Endothelial cell of umbilical vein (primary cell): ENCODE measurements at regions not wholly inside any gene's neighbourhood (a gene's known extent, or its start where the extent isn't known, plus 50 kb on each side); places are given as distances from the start of the nearest gene placed in this dataset.

Source experiments
- BruUV-seq: library from RNA; stranded (reverse); fragments of 400-500 nt; replicated peaks from 2 replicates; lab custom pipeline; 2021; lab: Mats Ljungman, UMichigan
- CTCF ChIA-PET: fragments of 300-600, 350-600 bp; sonication (Branson Sonifier 250); formaldehyde crosslinking; loops from one replicate; lab custom pipeline; 2021; ENCODE audit warnings: antibody characterized with exemption, inconsistent platforms; lab: Charles Lee
- POLR2A ChIA-PET: fragments of 300-600, 350-600 bp; sonication (Branson Sonifier 250); formaldehyde crosslinking; loops from one replicate; lab custom pipeline; 2021; ENCODE audit warnings: antibody characterized with exemption, inconsistent platforms; lab: Charles Lee
- DNase-seq: peaks from one replicate; pipeline ENCODE4 v3.0.0-alpha.2; 2011; ENCODE audit warnings: low read depth, low spot score
- FAIRE-seq: peaks from 2 replicates; lab custom pipeline; 2011; peaks lifted over from hg19 to GRCh38; lab: Jason Lieb, UNC
- H2AFZ ChIP-seq: 2 replicates; pipeline ENCODE4 v1.6.0; 2012; ENCODE audit warnings: low read depth, low read length, control low read depth, inconsistent platforms
- H3K27ac ChIP-seq: 2 replicates; pipeline ENCODE4 v1.5.1; 2011; ENCODE audit warnings: low read depth, mild to moderate bottlenecking, control low read depth, low read length, moderate library complexity; ENCODE audit not compliant: insufficient read depth
- H3K27me3 ChIP-seq, 2 experiments: 2 replicates each; pipeline versions ENCODE4 v1.6.0 to v1.6.1; 2011; ENCODE audit warnings: low read length in 2 of 2, mixed read lengths in 1 of 2; ENCODE audit not compliant: control insufficient read depth in 2 of 2, insufficient read depth in 2 of 2
- H3K36me3 ChIP-seq, 2 experiments: 2 replicates in 1 of 2; 3 replicates in 1 of 2; pipeline ENCODE4 v1.5.1; 2011; ENCODE audit warnings: low read length in 2 of 2, mild to moderate bottlenecking in 1 of 2, moderate library complexity in 1 of 2; ENCODE audit not compliant: control insufficient read depth in 2 of 2, insufficient read depth in 2 of 2; ENCODE audit errors: extremely low read depth in 1 of 2
- H3K4me1 ChIP-seq: 3 replicates; pipeline ENCODE4 v1.5.1; 2011; ENCODE audit warnings: mild to moderate bottlenecking, low read length; ENCODE audit not compliant: control insufficient read depth, insufficient read depth; ENCODE audit errors: extremely low read depth
- H3K4me2 ChIP-seq: 2 replicates; pipeline ENCODE4 v1.6.1; 2011; ENCODE audit warnings: low read length, control low read depth, mixed read lengths; ENCODE audit not compliant: insufficient read depth
- H3K4me3 ChIP-seq, 3 experiments: fragments of 200-600 bp in 1 of 3; sonication (generic), shearing (Covaris generic) in 1 of 3; replicated peaks in 1 of 3; 2 replicates each; pipeline ENCODE4 v1.5.1; 2011 to 2016; ENCODE audit warnings: control low read depth in 3 of 3, low read length in 3 of 3, mild to moderate bottlenecking in 2 of 3, inconsistent platforms in 1 of 3, low read depth in 1 of 3, moderate library complexity in 1 of 3; ENCODE audit not compliant: insufficient read depth in 1 of 3
- H3K79me2 ChIP-seq: 2 replicates; pipeline ENCODE4 v1.6.0; 2012; ENCODE audit warnings: low read length, inconsistent platforms; ENCODE audit not compliant: control insufficient read depth, insufficient read depth
- H3K9ac ChIP-seq: replicated peaks from 2 replicates; pipeline ENCODE3; 2011; ENCODE audit warnings: low read length, control low read depth; ENCODE audit not compliant: insufficient read depth; ENCODE audit errors: extremely low read depth
- H3K9me1 ChIP-seq: replicated peaks from 3 replicates; pipeline ENCODE4 v1.6.0; 2011; ENCODE audit warnings: mild to moderate bottlenecking, low read length; ENCODE audit not compliant: control insufficient read depth, insufficient read depth; ENCODE audit errors: extremely low read depth
- H3K9me3 ChIP-seq: replicated peaks from 2 replicates; pipeline ENCODE4 v1.5.1; 2012; ENCODE audit warnings: low read length, inconsistent platforms; ENCODE audit not compliant: control insufficient read depth, insufficient read depth
- H4K20me1 ChIP-seq: replicated peaks from 2 replicates; pipeline ENCODE3; 2011; ENCODE audit warnings: mild to moderate bottlenecking, low read length; ENCODE audit not compliant: control insufficient read depth, insufficient read depth; ENCODE audit errors: extremely low read depth
- EZH2 ChIP-seq: IDR thresholded peaks from 2 replicates; pipeline ENCODE4 v1.6.1; 2012; ENCODE audit warnings: borderline replicate concordance, low read depth, mild to moderate bottlenecking, moderate library complexity, low read length, inconsistent platforms; ENCODE audit not compliant: severe bottlenecking
- FOS ChIP-seq: IDR thresholded peaks from 2 replicates; pipeline ENCODE4 v1.6.1; 2011; ENCODE audit warnings: mild to moderate bottlenecking, low read length, moderate library complexity, borderline replicate concordance; ENCODE audit not compliant: insufficient read depth
- GATA2 ChIP-seq: IDR thresholded peaks from 2 replicates; pipeline ENCODE4 v1.7.0; 2011; ENCODE audit warnings: low read depth, mild to moderate bottlenecking, moderate library complexity, mixed read lengths, low read length; ENCODE audit not compliant: insufficient read length, insufficient read depth
- JUN ChIP-seq: IDR thresholded peaks from 2 replicates; pipeline ENCODE4 v1.6.1; 2011; ENCODE audit warnings: borderline replicate concordance, low read depth; ENCODE audit not compliant: insufficient read length, insufficient read depth
- MYC ChIP-seq: IDR thresholded peaks from one replicate; pipeline ENCODE4 v1.6.1; 2011; ENCODE audit warnings: mild to moderate bottlenecking, low read depth, low read length
- POLR2A ChIP-seq: IDR thresholded peaks from 2 replicates; pipeline ENCODE4 v1.6.1; 2012; ENCODE audit warnings: low read depth, mild to moderate bottlenecking, control low read depth, low read length
- POLR2AphosphoS5 ChIP-seq: IDR thresholded peaks from 2 replicates; pipeline ENCODE4 v1.6.1; 2012; ENCODE audit warnings: low read depth, mild to moderate bottlenecking, control low read depth, low read length, moderate library complexity; ENCODE audit not compliant: insufficient read depth
- dilution Hi-C: fragments of 300-500 bp; cut with MboI; formaldehyde crosslinking; loops from one replicate; pipeline ENCODE4 v1.15.0; 2019; ENCODE audit warnings: low sequenced_read_pairs; ENCODE audit not compliant: extremely low pct_ligation_motif_present
- intact Hi-C: fragments of 100-400 bp; cut with micrococcal nuclease; formaldehyde crosslinking; loops from one replicate; pipeline ENCODE4 v1.10.0; 2022
- TF ChIP-seq, protein P1 (sequence below): IDR thresholded peaks from 2 replicates; pipeline ENCODE4 v1.6.1; 2011; ENCODE audit not compliant: insufficient read depth, insufficient read length
- TF ChIP-seq, protein P2 (sequence below), 2 donors: IDR thresholded peaks; 1 replicate in 1 of 2; 2 replicates in 1 of 2; pipeline ENCODE4 v1.5.1; 2011; ENCODE audit warnings: low read length in 2 of 2, mild to moderate bottlenecking in 2 of 2, moderate library complexity in 2 of 2, control low read depth in 1 of 2, inconsistent platforms in 1 of 2, low read depth in 1 of 2; ENCODE audit not compliant: insufficient read depth in 1 of 2; ENCODE audit errors: extremely low read depth in 1 of 2

DNA sequence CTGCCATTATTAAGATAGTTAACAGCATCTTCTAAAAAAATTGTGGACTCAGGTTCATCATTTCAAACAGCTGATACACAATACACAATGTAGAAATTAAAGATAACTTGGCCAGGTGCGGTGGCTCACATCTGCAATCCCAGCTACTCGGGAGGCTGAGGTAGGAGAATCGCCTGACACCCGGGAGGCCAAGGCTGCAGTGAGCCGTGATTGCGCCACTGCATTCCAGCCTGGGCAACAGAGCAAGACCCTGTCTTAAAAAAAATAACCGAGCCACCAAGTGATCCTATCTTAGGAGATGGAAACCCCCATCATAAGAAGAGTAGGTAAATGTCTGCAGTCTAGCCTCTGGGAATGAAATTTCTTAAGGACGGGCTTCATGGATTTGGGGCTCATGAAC lies 241.7 kb downstream of the PIK3R1 start:
- Histone ChIP-seq H3K9me1 (no peaks in the 10 kb centered on the region), H2AFZ (no peak overlapping the region), H3K9ac (no peak overlapping the region), H3K36me3 (no peaks in the 10 kb centered on the region), H3K4me2 (no peak overlapping the region), H3K4me1 (peaks cover 4% of the 10 kb centered on the region), H3K79me2 (no peaks in the 10 kb centered on the region), H3K27ac (no peak overlapping the region), H3K4me3 (no peak overlapping the region), H3K27me3 (peaks cover 2 to 4% of the 10 kb centered on the region in 2 experiments), H3K9me3 (no peaks in the 10 kb centered on the region), H4K20me1 (no peaks in the 10 kb centered on the region)
- intact Hi-C loops, result loop anchor here (2.0 kb wide), 1 partner anchor 120 kb away; no protein-coding TSS in a partner anchor
- no peak for TF ChIP-seq POLR2AphosphoS5
- TF ChIP-seq, protein P1, sequence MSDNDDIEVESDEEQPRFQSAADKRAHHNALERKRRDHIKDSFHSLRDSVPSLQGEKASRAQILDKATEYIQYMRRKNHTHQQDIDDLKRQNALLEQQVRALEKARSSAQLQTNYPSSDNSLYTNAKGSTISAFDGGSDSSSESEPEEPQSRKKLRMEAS, result no peak
- no peak for TF ChIP-seq FOS
- TF ChIP-seq EZH2, result no peak
- TF ChIP-seq JUN, result no peak
- TF ChIP-seq POLR2A, result no peak
- TF ChIP-seq, protein P2, sequence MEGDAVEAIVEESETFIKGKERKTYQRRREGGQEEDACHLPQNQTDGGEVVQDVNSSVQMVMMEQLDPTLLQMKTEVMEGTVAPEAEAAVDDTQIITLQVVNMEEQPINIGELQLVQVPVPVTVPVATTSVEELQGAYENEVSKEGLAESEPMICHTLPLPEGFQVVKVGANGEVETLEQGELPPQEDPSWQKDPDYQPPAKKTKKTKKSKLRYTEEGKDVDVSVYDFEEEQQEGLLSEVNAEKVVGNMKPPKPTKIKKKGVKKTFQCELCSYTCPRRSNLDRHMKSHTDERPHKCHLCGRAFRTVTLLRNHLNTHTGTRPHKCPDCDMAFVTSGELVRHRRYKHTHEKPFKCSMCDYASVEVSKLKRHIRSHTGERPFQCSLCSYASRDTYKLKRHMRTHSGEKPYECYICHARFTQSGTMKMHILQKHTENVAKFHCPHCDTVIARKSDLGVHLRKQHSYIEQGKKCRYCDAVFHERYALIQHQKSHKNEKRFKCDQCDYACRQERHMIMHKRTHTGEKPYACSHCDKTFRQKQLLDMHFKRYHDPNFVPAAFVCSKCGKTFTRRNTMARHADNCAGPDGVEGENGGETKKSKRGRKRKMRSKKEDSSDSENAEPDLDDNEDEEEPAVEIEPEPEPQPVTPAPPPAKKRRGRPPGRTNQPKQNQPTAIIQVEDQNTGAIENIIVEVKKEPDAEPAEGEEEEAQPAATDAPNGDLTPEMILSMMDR (IDR thresholded peaks at IDR 0.05; ENCODE audit: extremely low read depth in 1 of 2, insufficient read depth in 1 of 2, low read depth in 1 of 2, low read length in 2 of 2), result no peak
- no peak for TF ChIP-seq GATA2
- no peak for TF ChIP-seq MYC
- POLR2A ChIA-PET, result no interaction called here
- CTCF ChIA-PET, result interaction anchor here (3.5 kb wide), 1 partner anchor 170 kb away, joined by 43 read pairs; no protein-coding TSS in a partner anchor
- dilution Hi-C loops, result no loop called here
- DNase-seq, result no peak
- no peak for FAIRE-seq
- BruUV-seq, result no TSS peak
